ENCODE measurements at regions not wholly inside any gene's neighbourhood (a gene's known extent, or its start where the extent isn't known, plus 50 kb on each side); places are given as distances from the start of the nearest gene placed in this dataset.

DNA sequence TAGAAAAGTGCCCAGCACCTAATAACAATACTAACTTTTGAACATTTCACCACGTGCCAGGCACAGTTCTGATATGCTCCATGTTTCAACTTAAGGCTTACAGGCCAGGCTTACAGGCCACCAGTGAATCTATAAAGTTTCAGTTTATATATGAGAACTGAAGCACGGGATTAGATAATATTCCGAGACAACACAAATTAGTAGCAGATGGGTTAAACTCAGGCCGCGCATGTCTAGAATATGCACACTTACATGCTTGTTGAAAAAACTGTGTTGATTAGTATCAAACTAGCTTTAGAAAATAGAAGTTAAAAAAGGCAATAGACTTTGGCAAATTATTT, 587.9 kb downstream of the MTRR start:
- TF ChIP-seq CREM (IDR thresholded peaks at IDR 0.05) (no peak), CREM (CRISPR knock-in tag; IDR thresholded peaks at IDR 0.05) (no peak), AGO1 (IDR thresholded peaks at IDR 0.05; ENCODE audit: low read depth, low read length, poor library complexity, severe bottlenecking) (no peak), CTCF (CRISPR knock-in tag; IDR thresholded peaks at IDR 0.05) (no peak), ZKSCAN8 (CRISPR knock-in tag; IDR thresholded peaks at IDR 0.05; ENCODE audit: borderline replicate concordance) (no peak), JUN (CRISPR knock-in tag; IDR thresholded peaks at IDR 0.05) (no peak), KDM5A (IDR thresholded peaks at IDR 0.05; ENCODE audit: borderline replicate concordance, low read length) (no peak), POLR2A (IDR thresholded peaks at IDR 0.05; ENCODE audit: insufficient read depth in 1 of 2, low read depth in 2 of 2, low read length in 2 of 2) (no peak), ZNF232 (CRISPR knock-in tag; IDR thresholded peaks at IDR 0.05; ENCODE audit: borderline replicate concordance) (no peak), ZNF317 (CRISPR knock-in tag; IDR thresholded peaks at IDR 0.05) (no peak), HNRNPK (IDR thresholded peaks at IDR 0.05; ENCODE audit: low read depth, low read length, poor library complexity, severe bottlenecking) (no peak), BRCA1 (CRISPR knock-in tag; IDR thresholded peaks at IDR 0.05) (no peak)
- TF ChIP-seq, protein P1, sequence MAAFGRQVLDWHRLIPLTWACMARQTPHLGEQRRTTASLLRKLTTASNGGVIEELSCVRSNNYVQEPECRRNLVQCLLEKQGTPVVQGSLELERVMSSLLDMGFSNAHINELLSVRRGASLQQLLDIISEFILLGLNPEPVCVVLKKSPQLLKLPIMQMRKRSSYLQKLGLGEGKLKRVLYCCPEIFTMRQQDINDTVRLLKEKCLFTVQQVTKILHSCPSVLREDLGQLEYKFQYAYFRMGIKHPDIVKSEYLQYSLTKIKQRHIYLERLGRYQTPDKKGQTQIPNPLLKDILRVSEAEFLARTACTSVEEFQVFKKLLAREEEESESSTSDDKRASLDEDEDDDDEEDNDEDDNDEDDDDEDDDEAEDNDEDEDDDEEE (CRISPR knock-in tag; IDR thresholded peaks at IDR 0.05) = no peak
